GM12874 (cell line): ENCODE measurements at regions not wholly inside any gene's neighbourhood (a gene's known extent, or its start where the extent isn't known, plus 50 kb on each side); places are given as distances from the start of the nearest gene placed in this dataset.

Source experiments
- TF ChIP-seq, protein P1 (sequence below): IDR thresholded peaks from 2 replicates; pipeline ENCODE4 v1.5.1; 2011; ENCODE audit warnings: low read depth, mild to moderate bottlenecking, control low read depth, low read length, moderate library complexity; ENCODE audit not compliant: insufficient read depth

DNA sequence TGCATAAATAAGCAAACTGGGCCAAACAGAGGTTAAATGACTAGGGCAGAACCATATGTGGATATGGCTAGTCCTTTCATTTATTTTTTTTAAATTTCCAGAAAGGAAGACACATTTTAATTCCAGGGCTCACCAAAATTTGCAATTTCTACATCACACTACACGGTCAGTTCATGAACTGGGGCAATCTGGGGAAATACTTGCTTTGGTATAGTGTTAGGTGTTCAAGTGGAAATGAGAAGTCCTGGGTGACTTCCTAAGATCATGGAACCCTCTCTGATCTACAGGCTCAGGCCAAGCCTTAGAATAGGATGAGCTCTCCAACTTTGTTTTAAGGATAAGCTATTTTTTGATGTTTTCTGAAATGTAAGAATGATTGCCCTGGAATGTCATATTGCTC is 128.6 kb upstream of the SPACA1 start:
- TF ChIP-seq, protein P1, sequence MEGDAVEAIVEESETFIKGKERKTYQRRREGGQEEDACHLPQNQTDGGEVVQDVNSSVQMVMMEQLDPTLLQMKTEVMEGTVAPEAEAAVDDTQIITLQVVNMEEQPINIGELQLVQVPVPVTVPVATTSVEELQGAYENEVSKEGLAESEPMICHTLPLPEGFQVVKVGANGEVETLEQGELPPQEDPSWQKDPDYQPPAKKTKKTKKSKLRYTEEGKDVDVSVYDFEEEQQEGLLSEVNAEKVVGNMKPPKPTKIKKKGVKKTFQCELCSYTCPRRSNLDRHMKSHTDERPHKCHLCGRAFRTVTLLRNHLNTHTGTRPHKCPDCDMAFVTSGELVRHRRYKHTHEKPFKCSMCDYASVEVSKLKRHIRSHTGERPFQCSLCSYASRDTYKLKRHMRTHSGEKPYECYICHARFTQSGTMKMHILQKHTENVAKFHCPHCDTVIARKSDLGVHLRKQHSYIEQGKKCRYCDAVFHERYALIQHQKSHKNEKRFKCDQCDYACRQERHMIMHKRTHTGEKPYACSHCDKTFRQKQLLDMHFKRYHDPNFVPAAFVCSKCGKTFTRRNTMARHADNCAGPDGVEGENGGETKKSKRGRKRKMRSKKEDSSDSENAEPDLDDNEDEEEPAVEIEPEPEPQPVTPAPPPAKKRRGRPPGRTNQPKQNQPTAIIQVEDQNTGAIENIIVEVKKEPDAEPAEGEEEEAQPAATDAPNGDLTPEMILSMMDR, result no peak

DNA sequence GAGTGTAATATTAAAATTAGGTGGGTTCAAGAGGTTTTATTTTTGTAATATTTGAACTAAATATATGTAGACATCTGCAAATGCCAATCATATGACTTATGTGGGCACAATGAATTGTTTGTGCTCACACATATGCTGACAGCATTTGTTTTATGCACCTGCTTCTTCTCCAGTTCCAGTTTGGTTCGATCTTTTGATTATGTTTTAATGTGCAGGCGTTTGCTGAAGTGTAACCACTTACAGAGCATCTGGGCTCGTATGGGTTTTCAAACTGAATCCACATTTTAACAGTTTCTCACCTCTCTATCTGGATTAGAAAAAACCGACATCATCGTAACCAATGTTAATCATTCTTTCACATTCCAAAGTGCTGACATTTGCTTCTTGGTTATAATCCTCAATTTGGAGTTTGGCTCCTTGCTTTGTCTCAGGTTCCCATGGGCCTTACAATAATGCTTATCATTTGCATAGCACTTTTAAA is 129.1 kb upstream of the SPACA1 start:
- TF ChIP-seq, protein P1, result no peak

DNA sequence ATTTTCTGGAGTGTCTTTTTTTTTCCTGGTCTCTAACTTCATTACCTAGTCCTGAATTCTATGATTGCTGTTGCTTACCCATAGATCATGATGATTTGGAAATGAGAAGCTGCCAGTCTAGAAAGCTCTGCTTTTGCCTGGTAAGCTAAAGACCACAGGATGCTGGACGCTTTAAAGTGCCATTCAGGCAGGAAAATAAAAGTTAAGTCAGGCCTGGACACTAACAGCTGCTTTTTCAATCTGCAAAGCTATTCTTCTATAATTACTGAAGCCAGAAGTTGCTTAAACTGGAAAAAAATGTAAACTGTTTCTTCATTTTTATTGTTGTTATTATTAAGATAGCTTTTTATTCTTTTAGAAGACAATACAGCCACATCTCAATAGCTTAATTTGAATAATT is 129.8 kb upstream of the SPACA1 start:
- TF ChIP-seq, protein P1, result no peak

DNA sequence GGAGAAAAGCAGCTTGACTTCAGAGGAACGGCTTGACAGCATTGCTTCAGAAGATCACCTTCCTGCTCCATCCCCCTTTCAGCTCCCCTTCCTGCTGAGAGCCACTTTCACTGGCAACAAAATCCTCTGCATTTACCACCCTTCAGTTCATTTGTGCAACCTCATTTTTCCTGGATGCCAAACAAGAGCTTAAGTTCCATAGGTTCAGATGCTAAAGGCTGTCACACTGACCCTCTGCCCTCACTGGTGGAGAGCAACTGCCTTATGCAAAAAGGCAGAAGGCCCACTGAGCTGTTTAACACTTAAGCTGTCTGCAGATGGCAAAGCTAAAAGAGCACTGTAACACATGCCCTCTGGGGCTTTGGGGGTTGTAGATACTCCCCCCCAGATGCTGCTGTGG is 131.2 kb upstream of the SPACA1 start:
- TF ChIP-seq, protein P1, result no peak

DNA sequence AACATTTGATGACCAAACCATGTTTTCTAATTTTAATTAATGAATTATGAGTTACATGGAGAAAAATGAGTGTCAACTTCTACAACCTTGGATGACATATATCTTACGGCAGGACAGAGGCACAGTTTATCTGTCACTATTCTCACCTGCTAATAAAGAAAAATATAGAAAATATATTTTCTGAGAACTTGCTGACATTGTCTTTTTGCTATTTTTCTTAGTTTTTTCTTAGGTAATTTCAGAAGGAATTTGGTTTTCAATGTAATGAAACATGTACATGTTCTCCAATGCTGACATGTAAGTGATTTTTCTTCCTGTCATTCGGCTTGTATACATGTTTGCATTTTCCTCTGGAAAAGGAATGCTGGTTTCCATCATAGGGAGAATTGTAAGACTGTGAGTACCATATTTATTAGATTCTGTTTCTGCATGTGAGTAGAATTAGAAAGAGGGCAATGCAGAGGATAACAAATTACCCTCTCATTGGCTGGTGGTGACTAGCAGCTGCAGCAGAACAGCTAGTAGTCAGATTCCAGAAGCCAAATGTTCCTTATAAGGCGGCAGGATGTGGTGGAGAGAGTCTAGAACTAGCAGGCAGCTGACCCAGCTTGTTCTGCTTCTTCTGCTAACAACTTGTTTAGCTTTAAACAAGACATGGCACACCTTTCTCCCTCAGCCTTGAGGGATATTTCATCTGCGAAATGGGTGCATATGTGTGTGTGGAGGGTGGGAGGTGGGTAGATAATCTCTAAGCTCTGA is 132.8 kb upstream of the SPACA1 start:
- TF ChIP-seq, protein P1, result no peak

DNA sequence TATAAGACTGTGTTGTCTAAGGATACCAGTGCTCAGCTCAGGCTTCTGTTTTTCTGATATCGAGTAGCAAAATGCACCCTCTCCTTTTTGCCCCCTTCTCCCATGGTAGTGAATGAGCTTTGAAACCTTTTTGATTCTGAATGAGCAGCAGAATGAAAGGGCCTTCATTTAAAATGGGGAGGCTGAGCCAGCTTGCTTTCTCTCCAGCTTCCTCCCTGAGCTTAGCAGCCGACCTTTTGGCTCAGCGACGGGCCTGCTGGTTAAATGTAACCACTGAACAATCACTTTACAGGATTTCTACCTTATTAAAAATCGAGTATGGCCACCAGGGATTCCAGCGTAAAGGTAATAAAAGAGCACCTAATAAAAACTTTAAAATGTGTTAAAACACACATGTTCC is 133.7 kb upstream of the SPACA1 start:
- TF ChIP-seq, protein P1, result no peak

DNA sequence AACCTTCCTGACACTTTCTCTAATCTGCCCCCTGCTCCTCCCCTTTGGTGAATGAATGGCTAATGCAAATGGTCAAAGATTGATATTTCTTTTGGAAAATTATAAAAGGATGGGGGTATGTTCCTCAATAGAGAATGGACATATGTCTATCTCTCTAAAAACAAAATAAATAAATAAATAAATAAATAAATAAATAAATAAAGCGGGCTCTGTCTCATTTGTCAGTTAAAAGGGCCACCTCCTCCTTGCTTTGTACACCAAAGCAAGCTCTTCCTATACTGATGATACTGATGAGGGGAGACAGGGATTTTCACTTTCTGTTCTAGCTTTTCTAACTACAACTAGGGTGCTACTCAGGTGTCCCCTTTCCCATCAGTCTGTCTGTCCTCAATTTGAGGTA is 135.5 kb upstream of the SPACA1 start:
- TF ChIP-seq, protein P1, result no peak
